ENCODE measurements at regions not wholly inside any gene's neighbourhood (a gene's known extent, or its start where the extent isn't known, plus 50 kb on each side); places are given as distances from the start of the nearest gene placed in this dataset.

DNA sequence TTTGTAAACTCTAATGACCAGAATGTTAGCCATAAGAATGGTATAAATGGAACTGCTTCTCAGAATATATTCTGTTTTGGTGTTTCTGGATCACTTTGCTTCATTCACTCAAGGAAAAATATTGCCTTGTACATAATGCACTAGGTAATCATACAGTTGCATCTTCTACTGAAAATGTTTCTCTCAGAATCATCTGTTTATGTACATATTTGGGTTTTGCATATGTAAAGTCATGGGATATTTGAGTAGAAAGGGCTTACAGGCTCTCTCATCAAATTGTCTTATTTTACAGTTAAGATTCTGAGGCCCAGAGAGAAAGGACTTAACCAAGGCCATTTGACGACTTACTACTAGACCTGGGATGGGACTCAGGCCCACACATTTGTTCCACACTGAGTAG, 97.8 kb upstream of the PALM2AKAP2 start:
- TF ChIP-seq, protein P1, sequence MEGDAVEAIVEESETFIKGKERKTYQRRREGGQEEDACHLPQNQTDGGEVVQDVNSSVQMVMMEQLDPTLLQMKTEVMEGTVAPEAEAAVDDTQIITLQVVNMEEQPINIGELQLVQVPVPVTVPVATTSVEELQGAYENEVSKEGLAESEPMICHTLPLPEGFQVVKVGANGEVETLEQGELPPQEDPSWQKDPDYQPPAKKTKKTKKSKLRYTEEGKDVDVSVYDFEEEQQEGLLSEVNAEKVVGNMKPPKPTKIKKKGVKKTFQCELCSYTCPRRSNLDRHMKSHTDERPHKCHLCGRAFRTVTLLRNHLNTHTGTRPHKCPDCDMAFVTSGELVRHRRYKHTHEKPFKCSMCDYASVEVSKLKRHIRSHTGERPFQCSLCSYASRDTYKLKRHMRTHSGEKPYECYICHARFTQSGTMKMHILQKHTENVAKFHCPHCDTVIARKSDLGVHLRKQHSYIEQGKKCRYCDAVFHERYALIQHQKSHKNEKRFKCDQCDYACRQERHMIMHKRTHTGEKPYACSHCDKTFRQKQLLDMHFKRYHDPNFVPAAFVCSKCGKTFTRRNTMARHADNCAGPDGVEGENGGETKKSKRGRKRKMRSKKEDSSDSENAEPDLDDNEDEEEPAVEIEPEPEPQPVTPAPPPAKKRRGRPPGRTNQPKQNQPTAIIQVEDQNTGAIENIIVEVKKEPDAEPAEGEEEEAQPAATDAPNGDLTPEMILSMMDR (conservative IDR thresholded peaks at IDR 0.05; ENCODE audit: low read length), result no peak
- no peak for TF ChIP-seq EZH2phosphoT487 (IDR thresholded peaks at IDR 0.05; ENCODE audit: borderline replicate concordance, low read depth, low read length)
- Histone ChIP-seq H3K4me3 (ENCODE audit: low read depth, low read length, poor library complexity, severe bottlenecking) (no peak overlapping the region), H3K9me2 (ENCODE audit: insufficient read depth, low read length) (no peaks in the 10 kb centered on the region), H3K27ac (ENCODE audit: low read depth, low read length, poor library complexity, severe bottlenecking) (no peak overlapping the region), H3K9me3 (ENCODE audit: low read length) (no peaks in the 10 kb centered on the region), H3K36me3 (ENCODE audit: insufficient read depth, low read length) (no peaks in the 10 kb centered on the region), H4K20me1 (ENCODE audit: insufficient read depth, low read length) (no peaks in the 10 kb centered on the region), H3K4me2 (ENCODE audit: low read length) (no peak overlapping the region), H2AFZ (ENCODE audit: low read length) (no peak overlapping the region), H3K79me2 (ENCODE audit: insufficient read depth, low read depth, low read length) (no peaks in the 10 kb centered on the region), H3K4me1 (ENCODE audit: insufficient read depth, low read length, poor library complexity, severe bottlenecking) (no peaks in the 10 kb centered on the region)
- no peak for DNase-seq (ENCODE audit: low spot score)
- ChIA-PET POLR2A (interaction anchor here (1.5 kb wide), 1 partner anchor 8 kb away, joined by 5 read pairs; no protein-coding TSS in a partner anchor), CTCF (ENCODE audit: unreplicated experiment) (no interaction called here)
- no TSS peak for BruUV-seq (replicated peaks)
- intact Hi-C loops (cut with micrococcal nuclease; ENCODE audit: unreplicated experiment), result no loop called here

DNA sequence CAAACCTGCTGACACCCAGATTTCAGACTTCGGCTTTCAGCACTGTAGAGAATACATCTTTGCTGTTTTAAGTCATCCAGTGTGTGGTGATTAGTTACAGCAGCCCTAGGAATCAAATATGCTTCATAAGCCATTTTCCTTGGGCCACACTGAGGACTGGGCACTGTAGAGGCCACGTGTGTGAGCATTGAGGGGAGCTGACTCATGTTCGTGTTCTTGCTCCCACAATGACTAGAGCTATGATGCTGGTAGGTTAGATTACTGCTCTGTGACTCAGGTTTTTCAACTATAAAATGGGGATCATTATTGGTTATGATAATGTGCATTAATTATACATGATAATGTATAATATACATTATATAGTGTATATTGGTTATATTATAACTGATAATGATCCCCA, 96.5 kb upstream of the PALM2AKAP2 start:
- H3K36me3 ChIP-seq (ENCODE audit: insufficient read depth, low read length), result no peaks in the 10 kb centered on the region
- TF ChIP-seq, protein P1 (conservative IDR thresholded peaks at IDR 0.05; ENCODE audit: low read length), result no peak
- no peak for TF ChIP-seq EZH2phosphoT487 (IDR thresholded peaks at IDR 0.05; ENCODE audit: borderline replicate concordance, low read depth, low read length)
- no peaks in the 10 kb centered on the region for H3K4me1 ChIP-seq (ENCODE audit: insufficient read depth, low read length, poor library complexity, severe bottlenecking)
- no peaks in the 10 kb centered on the region for H3K9me2 ChIP-seq (ENCODE audit: insufficient read depth, low read length)
- POLR2A ChIA-PET, result no interaction called here
- no peak overlapping the region for H3K4me3 ChIP-seq (ENCODE audit: low read depth, low read length, poor library complexity, severe bottlenecking)
- no TSS peak for BruUV-seq (replicated peaks)
- H4K20me1 ChIP-seq (ENCODE audit: insufficient read depth, low read length), result no peaks in the 10 kb centered on the region
- CTCF ChIA-PET (ENCODE audit: unreplicated experiment), result no interaction called here
- H3K9me3 ChIP-seq (ENCODE audit: low read length), result no peaks in the 10 kb centered on the region
- intact Hi-C loops (cut with micrococcal nuclease; ENCODE audit: unreplicated experiment), result no loop called here
- no peak overlapping the region for H3K27ac ChIP-seq (ENCODE audit: low read depth, low read length, poor library complexity, severe bottlenecking)
- DNase-seq (ENCODE audit: low spot score), result no peak
- no peak overlapping the region for H2AFZ ChIP-seq (ENCODE audit: low read length)
- H3K79me2 ChIP-seq (ENCODE audit: insufficient read depth, low read depth, low read length), result no peaks in the 10 kb centered on the region
- H3K4me2 ChIP-seq (ENCODE audit: low read length), result no peak overlapping the region

DNA sequence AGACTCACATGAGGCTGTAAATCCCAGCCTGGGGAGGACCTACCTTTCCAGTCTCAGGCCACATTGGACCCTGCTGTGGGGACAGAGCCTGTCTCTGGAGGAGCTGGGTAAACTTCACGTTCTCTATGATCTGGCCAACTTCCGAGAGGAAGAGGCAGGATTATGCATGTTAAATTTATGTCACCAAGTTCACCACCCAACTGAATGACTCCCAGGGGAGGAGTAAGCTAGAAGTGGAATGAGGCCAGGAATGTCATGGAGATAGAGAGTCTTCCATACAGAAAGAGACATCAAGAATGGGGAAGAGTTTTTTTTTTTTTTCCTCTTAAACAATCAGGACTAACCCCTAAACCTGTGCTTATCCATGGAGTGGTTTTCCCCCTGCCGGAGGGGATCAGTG, 90.3 kb upstream of the PALM2AKAP2 start:
- H4K20me1 ChIP-seq (ENCODE audit: insufficient read depth, low read length), result no peaks in the 10 kb centered on the region
- no peak overlapping the region for H2AFZ ChIP-seq (ENCODE audit: low read length)
- no peaks in the 10 kb centered on the region for H3K9me3 ChIP-seq (ENCODE audit: low read length)
- ChIA-PET CTCF (ENCODE audit: unreplicated experiment) (no interaction called here), POLR2A (interaction anchor here (1.6 kb wide), 1 partner anchor 8 kb away, joined by 5 read pairs; no protein-coding TSS in a partner anchor)
- no peak overlapping the region for H3K4me3 ChIP-seq (ENCODE audit: low read depth, low read length, poor library complexity, severe bottlenecking)
- no peak overlapping the region for H3K4me2 ChIP-seq (ENCODE audit: low read length)
- TF ChIP-seq, protein P1 (conservative IDR thresholded peaks at IDR 0.05; ENCODE audit: low read length), result no peak
- TF ChIP-seq EZH2phosphoT487 (IDR thresholded peaks at IDR 0.05; ENCODE audit: borderline replicate concordance, low read depth, low read length), result no peak
- no peak for DNase-seq (ENCODE audit: low spot score)
- H3K9me2 ChIP-seq (ENCODE audit: insufficient read depth, low read length), result no peaks in the 10 kb centered on the region
- intact Hi-C loops (cut with micrococcal nuclease; ENCODE audit: unreplicated experiment), result no loop called here
- no peak overlapping the region for H3K27ac ChIP-seq (ENCODE audit: low read depth, low read length, poor library complexity, severe bottlenecking)
- H3K4me1 ChIP-seq (ENCODE audit: insufficient read depth, low read length, poor library complexity, severe bottlenecking), result no peaks in the 10 kb centered on the region
- no peaks in the 10 kb centered on the region for H3K36me3 ChIP-seq (ENCODE audit: insufficient read depth, low read length)
- no TSS peak for BruUV-seq (replicated peaks)
- H3K79me2 ChIP-seq (ENCODE audit: insufficient read depth, low read depth, low read length), result no peaks in the 10 kb centered on the region
